ENCODE measurements at regions not wholly inside any gene's neighbourhood (a gene's known extent, or its start where the extent isn't known, plus 50 kb on each side); places are given as distances from the start of the nearest gene placed in this dataset.

DNA sequence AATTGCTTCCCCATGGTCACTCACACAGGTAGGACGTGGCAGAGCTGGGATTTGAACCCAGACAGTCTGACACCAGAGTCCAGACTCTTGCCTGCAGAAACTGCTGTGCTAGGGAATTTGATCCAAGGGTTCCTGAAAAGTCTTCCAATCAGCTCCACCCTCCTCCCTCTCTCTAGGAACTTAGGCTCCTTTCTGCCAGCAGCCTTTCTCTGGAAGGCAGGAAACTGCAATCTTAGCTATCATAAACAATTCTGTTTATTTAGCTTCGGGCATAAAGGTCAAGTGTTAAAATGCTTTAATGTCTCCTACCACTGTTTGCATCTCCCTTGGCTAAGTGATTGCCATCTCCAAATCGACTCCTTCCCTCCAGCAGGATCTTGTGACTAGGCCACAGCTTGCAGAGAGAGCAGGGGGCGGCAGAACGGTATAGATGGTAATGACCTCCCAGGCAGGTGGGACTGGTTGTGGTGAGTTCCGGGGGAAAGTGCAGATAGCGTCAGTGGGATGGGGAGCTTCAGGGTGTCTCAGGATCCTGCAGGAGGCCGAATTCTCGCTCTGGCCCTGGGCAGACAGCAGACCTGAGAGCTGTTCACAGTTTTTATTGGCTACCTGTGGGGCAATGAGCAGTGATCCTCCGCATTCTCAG is 882.4 kb upstream of the EEF2KMT start:
- Histone ChIP-seq H3K27me3 (ENCODE audit: control insufficient read depth, insufficient read depth, low read length) (no peaks in the 10 kb centered on the region), H3K9ac (ENCODE audit: insufficient read depth, low read length) (no peak overlapping the region), H3K27ac (ENCODE audit: insufficient read depth, low read length) (no peak overlapping the region), H3K36me3 (ENCODE audit: control insufficient read depth, insufficient read depth, low read length) (no peaks in the 10 kb centered on the region), H3K4me3 (replicated peaks in 1 of 4; ENCODE audit: control extremely low read depth in 1 of 4, insufficient read depth in 1 of 4, low read depth in 3 of 4, low read length in 4 of 4) (no peak overlapping the region), H3K9me3 (ENCODE audit: control insufficient read depth, insufficient read depth, low read depth, low read length) (no peaks in the 10 kb centered on the region), H3K4me2 (ENCODE audit: extremely low read depth, insufficient read depth, low read length) (no peak overlapping the region), H2AFZ (ENCODE audit: low read length) (no peak overlapping the region), H3K4me1 (ENCODE audit: control insufficient read depth, extremely low read depth, insufficient read depth, low read length) (no peaks in the 10 kb centered on the region), H4K20me1 (ENCODE audit: control insufficient read depth, extremely low read depth, insufficient read depth, low read length) (no peaks in the 10 kb centered on the region), H3K79me2 (ENCODE audit: control insufficient read depth, insufficient read depth, low read length) (no peaks in the 10 kb centered on the region)
- no peak for DNase-seq (ENCODE audit: low read depth in 2 of 2)
- no peak for TF ChIP-seq EZH2 (IDR thresholded peaks at IDR 0.05; ENCODE audit: low read length, missing control alignments)
- TF ChIP-seq, protein P1, sequence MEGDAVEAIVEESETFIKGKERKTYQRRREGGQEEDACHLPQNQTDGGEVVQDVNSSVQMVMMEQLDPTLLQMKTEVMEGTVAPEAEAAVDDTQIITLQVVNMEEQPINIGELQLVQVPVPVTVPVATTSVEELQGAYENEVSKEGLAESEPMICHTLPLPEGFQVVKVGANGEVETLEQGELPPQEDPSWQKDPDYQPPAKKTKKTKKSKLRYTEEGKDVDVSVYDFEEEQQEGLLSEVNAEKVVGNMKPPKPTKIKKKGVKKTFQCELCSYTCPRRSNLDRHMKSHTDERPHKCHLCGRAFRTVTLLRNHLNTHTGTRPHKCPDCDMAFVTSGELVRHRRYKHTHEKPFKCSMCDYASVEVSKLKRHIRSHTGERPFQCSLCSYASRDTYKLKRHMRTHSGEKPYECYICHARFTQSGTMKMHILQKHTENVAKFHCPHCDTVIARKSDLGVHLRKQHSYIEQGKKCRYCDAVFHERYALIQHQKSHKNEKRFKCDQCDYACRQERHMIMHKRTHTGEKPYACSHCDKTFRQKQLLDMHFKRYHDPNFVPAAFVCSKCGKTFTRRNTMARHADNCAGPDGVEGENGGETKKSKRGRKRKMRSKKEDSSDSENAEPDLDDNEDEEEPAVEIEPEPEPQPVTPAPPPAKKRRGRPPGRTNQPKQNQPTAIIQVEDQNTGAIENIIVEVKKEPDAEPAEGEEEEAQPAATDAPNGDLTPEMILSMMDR (conservative IDR thresholded peaks at IDR 0.05 in 1 of 2, IDR thresholded peaks at IDR 0.05 in 1 of 2; ENCODE audit: low read depth in 1 of 2, low read length in 2 of 2): no peak

DNA sequence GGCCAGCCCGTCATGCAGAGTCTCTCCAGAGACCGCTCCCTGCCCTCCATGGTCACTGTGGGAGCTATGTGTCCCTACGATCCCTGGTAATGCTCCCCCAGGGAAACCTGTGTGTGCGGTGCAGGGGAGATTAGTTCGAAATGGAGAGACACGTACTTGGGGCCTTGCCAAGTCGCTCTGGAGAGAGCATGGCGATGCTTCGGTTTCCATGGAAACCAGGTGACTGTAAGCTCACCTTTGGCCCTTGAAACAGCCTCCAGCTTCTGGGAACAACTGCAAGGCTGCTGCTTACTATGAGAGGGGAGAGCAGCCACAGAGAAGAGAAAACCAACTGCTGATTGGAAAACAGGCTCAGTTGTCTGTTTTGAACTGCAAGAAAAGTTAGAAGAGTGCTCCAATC is 879.7 kb upstream of the EEF2KMT start:
- no peak overlapping the region for H3K4me2 ChIP-seq (ENCODE audit: extremely low read depth, insufficient read depth, low read length)
- no peak overlapping the region for H2AFZ ChIP-seq (ENCODE audit: low read length)
- no peaks in the 10 kb centered on the region for H3K9me3 ChIP-seq (ENCODE audit: control insufficient read depth, insufficient read depth, low read depth, low read length)
- no peaks in the 10 kb centered on the region for H3K36me3 ChIP-seq (ENCODE audit: control insufficient read depth, insufficient read depth, low read length)
- no peaks in the 10 kb centered on the region for H3K4me1 ChIP-seq (ENCODE audit: control insufficient read depth, extremely low read depth, insufficient read depth, low read length)
- TF ChIP-seq, protein P1 (conservative IDR thresholded peaks at IDR 0.05 in 1 of 2, IDR thresholded peaks at IDR 0.05 in 1 of 2; ENCODE audit: low read depth in 1 of 2, low read length in 2 of 2): no peak
- TF ChIP-seq EZH2 (IDR thresholded peaks at IDR 0.05; ENCODE audit: low read length, missing control alignments): no peak
- H3K27ac ChIP-seq (ENCODE audit: insufficient read depth, low read length): no peak overlapping the region
- no peaks in the 10 kb centered on the region for H3K79me2 ChIP-seq (ENCODE audit: control insufficient read depth, insufficient read depth, low read length)
- no peak overlapping the region for H3K4me3 ChIP-seq (replicated peaks in 1 of 4; ENCODE audit: control extremely low read depth in 1 of 4, insufficient read depth in 1 of 4, low read depth in 3 of 4, low read length in 4 of 4)
- H3K27me3 ChIP-seq (ENCODE audit: control insufficient read depth, insufficient read depth, low read length): no peaks in the 10 kb centered on the region
- no peak for DNase-seq (ENCODE audit: low read depth in 2 of 2)
- H4K20me1 ChIP-seq (ENCODE audit: control insufficient read depth, extremely low read depth, insufficient read depth, low read length): no peaks in the 10 kb centered on the region
- H3K9ac ChIP-seq (ENCODE audit: insufficient read depth, low read length): no peak overlapping the region

DNA sequence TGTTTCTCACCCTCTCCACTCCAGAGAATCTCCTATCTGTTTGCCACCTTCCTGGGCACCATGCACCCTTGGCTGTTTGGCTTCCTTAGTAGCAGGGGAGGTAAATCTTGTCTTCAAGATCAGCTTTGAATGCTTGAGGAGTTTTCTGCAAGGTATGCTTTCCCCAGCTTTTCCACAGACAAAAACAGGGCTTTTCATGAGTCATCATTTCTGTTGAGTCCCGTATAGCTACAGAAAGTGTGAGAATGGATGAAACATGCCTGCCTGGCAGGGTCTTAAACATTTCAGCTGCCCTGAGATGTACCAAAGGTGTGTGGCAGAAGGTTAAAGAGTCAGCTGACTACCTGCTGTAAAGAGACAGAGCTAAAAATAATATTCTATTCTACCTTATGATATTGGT is 875.2 kb upstream of the EEF2KMT start:
- DNase-seq (ENCODE audit: low read depth in 2 of 2): no peak
- TF ChIP-seq, protein P1 (conservative IDR thresholded peaks at IDR 0.05 in 1 of 2, IDR thresholded peaks at IDR 0.05 in 1 of 2; ENCODE audit: low read depth in 1 of 2, low read length in 2 of 2): no peak
- no peak overlapping the region for H2AFZ ChIP-seq (ENCODE audit: low read length)
- no peaks in the 10 kb centered on the region for H4K20me1 ChIP-seq (ENCODE audit: control insufficient read depth, extremely low read depth, insufficient read depth, low read length)
- H3K36me3 ChIP-seq (ENCODE audit: control insufficient read depth, insufficient read depth, low read length): no peaks in the 10 kb centered on the region
- H3K4me3 ChIP-seq (replicated peaks in 1 of 4; ENCODE audit: control extremely low read depth in 1 of 4, insufficient read depth in 1 of 4, low read depth in 3 of 4, low read length in 4 of 4): no peak overlapping the region
- H3K9ac ChIP-seq (ENCODE audit: insufficient read depth, low read length): no peak overlapping the region
- no peaks in the 10 kb centered on the region for H3K27me3 ChIP-seq (ENCODE audit: control insufficient read depth, insufficient read depth, low read length)
- H3K4me1 ChIP-seq (ENCODE audit: control insufficient read depth, extremely low read depth, insufficient read depth, low read length): no peaks in the 10 kb centered on the region
- H3K9me3 ChIP-seq (ENCODE audit: control insufficient read depth, insufficient read depth, low read depth, low read length): no peaks in the 10 kb centered on the region
- no peak overlapping the region for H3K4me2 ChIP-seq (ENCODE audit: extremely low read depth, insufficient read depth, low read length)
- H3K79me2 ChIP-seq (ENCODE audit: control insufficient read depth, insufficient read depth, low read length): no peaks in the 10 kb centered on the region
- no peak overlapping the region for H3K27ac ChIP-seq (ENCODE audit: insufficient read depth, low read length)

Data from fibroblast of lung (primary cell).